Mucosa of descending colon (tissue), 3 donors: ENCODE measurements at regions not wholly inside any gene's neighbourhood (a gene's known extent, or its start where the extent isn't known, plus 50 kb on each side); places are given as distances from the start of the nearest gene placed in this dataset.
"Not testable (repeated sequence)": the region's sequence is repeated elsewhere in the genome, so short reads cannot be mapped to it uniquely, and the experiment has no call there.

Source experiments
- ATAC-seq: fragments of 200-7000 bp; cut with Tn5 transposase; one replicate; pipeline ENCODE4 v1.9.1; 2020; ENCODE audit warnings: mild to moderate bottlenecking, moderate library complexity
- DNase-seq, 3 donors: peaks; one replicate each; pipeline ENCODE4 v3.0.0-alpha.2; 2020
- H3K36me3 ChIP-seq: fragments of 200-600 bp; one replicate; pipeline ENCODE4 v1.8.0; 2021; ENCODE audit warnings: low read depth, mild to moderate bottlenecking
- H3K4me1 ChIP-seq: fragments of 200-600 bp; one replicate; pipeline ENCODE4 v1.8.0; 2021; ENCODE audit warnings: low read depth, mild to moderate bottlenecking
- H3K4me3 ChIP-seq: fragments of 200-600 bp; one replicate; pipeline ENCODE4 v1.8.0; 2021; ENCODE audit warnings: mild to moderate bottlenecking
- H3K9me3 ChIP-seq: fragments of 200-600 bp; one replicate; pipeline ENCODE4 v1.8.0; 2021; ENCODE audit warnings: mild to moderate bottlenecking
- intact Hi-C, 2 donors: fragments of 100-400 bp; cut with DNase I in 1 of 2; cut with micrococcal nuclease in 1 of 2; formaldehyde crosslinking; loops; one replicate each; pipeline versions ENCODE4 v1.11.0 to v1.11.1; 2022; cut with DNase I, micrococcal nuclease
- TF ChIP-seq, protein P1 (sequence below): fragments of 200-600 bp; IDR thresholded peaks from one replicate; pipeline ENCODE4 v1.8.0; 2022; ENCODE audit warnings: antibody characterized with exemption, mild to moderate bottlenecking
- donor health status: DM: no; HTN: no; CAD: no; lungs with moderate emphysema.
- donor health status: DM: no; HTN: no; CAD: no.
- donor health status: DM: no; HTN: yes; CAD: no.

DNA sequence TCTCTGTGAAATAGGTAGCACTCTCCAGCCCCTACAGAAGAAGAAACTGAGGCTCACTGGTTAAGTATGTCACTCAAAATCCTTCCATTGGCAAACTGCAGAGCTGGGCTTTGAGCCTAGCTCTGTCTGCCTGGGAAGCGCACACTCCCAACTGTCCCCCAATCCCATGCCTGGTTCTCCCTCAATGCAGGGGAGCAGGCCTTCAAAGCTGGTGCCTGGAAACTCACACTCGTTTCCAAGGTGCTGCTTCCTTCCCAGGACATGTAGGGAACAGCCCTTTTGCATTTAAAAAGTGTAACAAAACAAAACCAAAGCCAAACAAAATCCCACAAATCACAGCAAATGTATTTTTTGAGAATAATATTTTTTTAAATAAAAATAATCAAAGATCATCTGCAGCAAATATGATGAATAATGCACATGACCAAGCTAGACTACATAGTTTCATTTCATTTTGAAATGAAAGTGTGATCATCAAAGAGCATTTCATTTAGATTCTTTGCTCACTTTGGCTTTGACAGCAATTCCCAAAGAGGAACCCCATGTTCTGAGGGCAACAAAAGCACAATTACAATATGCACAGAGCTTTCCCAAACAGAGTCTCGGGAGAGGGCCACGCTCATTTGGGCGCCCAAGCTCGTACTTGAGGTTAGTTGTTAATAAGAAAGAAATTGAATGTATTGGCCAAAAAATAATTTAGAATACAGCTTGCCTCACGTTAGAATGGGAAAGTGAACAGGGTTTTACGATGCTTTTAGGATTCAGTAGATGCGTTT, 96.7 kb upstream of the ACKR3 start:
- TF ChIP-seq, protein P1, sequence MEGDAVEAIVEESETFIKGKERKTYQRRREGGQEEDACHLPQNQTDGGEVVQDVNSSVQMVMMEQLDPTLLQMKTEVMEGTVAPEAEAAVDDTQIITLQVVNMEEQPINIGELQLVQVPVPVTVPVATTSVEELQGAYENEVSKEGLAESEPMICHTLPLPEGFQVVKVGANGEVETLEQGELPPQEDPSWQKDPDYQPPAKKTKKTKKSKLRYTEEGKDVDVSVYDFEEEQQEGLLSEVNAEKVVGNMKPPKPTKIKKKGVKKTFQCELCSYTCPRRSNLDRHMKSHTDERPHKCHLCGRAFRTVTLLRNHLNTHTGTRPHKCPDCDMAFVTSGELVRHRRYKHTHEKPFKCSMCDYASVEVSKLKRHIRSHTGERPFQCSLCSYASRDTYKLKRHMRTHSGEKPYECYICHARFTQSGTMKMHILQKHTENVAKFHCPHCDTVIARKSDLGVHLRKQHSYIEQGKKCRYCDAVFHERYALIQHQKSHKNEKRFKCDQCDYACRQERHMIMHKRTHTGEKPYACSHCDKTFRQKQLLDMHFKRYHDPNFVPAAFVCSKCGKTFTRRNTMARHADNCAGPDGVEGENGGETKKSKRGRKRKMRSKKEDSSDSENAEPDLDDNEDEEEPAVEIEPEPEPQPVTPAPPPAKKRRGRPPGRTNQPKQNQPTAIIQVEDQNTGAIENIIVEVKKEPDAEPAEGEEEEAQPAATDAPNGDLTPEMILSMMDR: no peak
- no peaks in the 10 kb centered on the region for H3K4me1 ChIP-seq
- H3K4me3 ChIP-seq: no peak overlapping the region
- no peak for ATAC-seq
- H3K9me3 ChIP-seq: no peaks in the 10 kb centered on the region
- no peaks in the 10 kb centered on the region for H3K36me3 ChIP-seq
- DNase-seq: no peak
- intact Hi-C loops: no loop called here

DNA sequence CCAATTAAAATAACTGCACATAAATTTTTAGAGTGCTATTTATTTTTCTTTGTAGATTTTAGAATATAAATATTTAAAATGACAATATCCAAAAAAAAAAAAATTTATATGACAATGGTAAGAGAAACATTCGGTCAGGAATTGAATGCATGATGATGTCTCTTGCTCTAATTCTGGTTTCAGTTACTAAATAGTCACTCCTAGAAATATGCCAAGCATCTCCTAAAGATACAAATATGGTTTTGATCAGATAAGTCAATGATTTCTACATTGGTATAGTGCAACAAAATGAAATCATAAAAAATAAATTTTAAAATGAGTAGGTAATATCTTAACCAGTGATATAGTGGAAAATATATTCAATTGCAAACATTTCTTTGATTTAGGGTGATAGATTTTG, 95.9 kb upstream of the ACKR3 start:
- no peak for DNase-seq
- TF ChIP-seq, protein P1: no peak
- H3K9me3 ChIP-seq: no peaks in the 10 kb centered on the region
- H3K36me3 ChIP-seq: no peaks in the 10 kb centered on the region
- no peaks in the 10 kb centered on the region for H3K4me1 ChIP-seq
- intact Hi-C loops: no loop called here
- H3K4me3 ChIP-seq: no peak overlapping the region
- ATAC-seq: no peak

DNA sequence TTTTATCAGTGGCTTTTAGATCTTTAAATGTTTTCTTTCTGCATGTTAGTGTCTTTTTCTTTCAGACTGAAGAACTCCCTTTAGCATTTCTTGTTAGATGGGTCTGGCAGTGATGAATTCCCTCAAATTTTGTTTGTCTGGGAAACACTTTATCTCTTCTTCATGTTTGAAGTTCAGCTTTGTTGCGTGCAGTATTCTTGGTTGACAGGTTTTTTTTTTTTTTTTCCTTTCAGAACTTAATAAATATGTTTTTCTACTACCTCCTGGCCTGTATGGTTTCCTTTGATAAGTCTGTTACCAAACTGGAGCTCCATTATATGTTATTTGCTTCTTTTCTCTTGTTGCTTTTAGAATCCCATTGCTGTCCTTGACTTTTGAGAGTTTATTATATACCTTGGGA, 89.8 kb upstream of the ACKR3 start:
- TF ChIP-seq, protein P1: no peak
- H3K36me3 ChIP-seq: no peaks in the 10 kb centered on the region
- no peaks in the 10 kb centered on the region for H3K4me1 ChIP-seq
- no peak overlapping the region for H3K4me3 ChIP-seq
- intact Hi-C loops: no loop called here
- peaks cover 13% of the 10 kb centered on the region for H3K9me3 ChIP-seq
- no peak for ATAC-seq
- no peak for DNase-seq

DNA sequence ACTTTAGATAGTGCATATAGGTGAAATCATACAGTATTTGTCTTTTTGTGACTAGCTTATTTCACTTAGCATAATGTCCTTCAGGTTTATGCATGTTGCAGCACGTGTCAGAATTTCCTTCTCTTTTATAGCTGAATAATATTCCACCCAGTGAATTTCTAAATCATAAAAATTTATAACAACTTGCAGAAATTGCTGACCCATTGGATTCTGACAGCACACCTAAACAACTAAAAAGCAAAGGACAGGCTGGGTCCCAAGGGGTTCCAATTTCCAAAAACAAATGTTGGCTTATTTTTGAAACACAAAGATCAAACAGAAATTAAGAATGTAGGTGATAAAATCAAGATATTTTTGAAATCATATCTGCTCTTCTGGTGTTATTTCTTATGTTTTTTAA, 86.5 kb upstream of the ACKR3 start:
- no peak overlapping the region for H3K4me3 ChIP-seq
- ATAC-seq (no peak), DNase-seq (no peak)
- intact Hi-C loops: no loop called here
- H3K9me3 ChIP-seq: peaks cover 13% of the 10 kb centered on the region
- no peaks in the 10 kb centered on the region for H3K36me3 ChIP-seq
- H3K4me1 ChIP-seq: no peaks in the 10 kb centered on the region
- TF ChIP-seq, protein P1: no peak

DNA sequence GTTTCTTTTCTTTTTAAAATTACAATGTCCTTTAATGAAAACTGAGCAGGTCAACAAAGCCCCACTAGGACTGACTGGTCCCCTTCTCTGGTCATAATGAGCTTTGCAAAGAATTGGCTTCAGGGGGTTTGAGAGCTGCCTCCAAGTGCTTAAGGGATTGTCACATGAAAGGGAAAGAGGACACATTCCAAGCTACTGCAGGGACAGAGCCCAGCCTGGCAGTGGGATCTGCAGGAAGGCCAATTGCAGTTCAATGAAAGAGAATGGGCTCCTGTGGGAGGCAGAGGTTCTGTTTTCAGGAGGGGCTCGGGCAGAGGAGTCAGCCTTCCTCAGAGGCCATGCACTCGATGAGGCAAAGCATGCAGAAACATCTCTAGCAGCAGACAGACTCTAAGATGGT, 84.1 kb upstream of the ACKR3 start:
- TF ChIP-seq, protein P1: no peak
- Histone ChIP-seq H3K4me1 (no peaks in the 10 kb centered on the region), H3K36me3 (no peaks in the 10 kb centered on the region), H3K4me3 (no peak overlapping the region), H3K9me3 (peaks cover 7% of the 10 kb centered on the region)
- ATAC-seq: no peak
- intact Hi-C loops: no loop called here
- no peak for DNase-seq

DNA sequence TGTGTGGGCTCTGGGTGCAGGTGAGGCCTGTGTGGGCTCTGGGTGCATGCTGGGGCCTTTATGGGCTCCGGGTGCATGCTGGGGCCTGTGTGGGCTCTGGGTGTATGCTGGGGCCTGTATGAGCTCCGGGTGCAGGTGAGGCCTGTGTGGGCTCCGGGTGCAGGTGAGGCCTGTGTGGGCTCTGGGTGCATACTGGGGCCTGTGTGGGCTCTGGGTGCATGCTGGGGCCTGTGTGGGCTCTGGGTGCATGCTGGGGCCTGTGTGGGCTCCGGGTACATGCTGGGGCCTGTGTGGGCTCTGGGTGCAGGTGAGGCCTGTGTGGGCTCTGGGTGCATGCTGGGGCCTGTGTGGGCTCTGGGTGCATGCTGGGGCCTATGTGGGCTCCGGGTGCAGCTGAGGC, 80.5 kb upstream of the ACKR3 start:
- DNase-seq, intact Hi-C loops, ATAC-seq, H3K9me3 ChIP-seq, H3K4me1 ChIP-seq, H3K36me3 ChIP-seq, H3K4me3 ChIP-seq: not testable (repeated sequence)
